Gastroesophageal sphincter (tissue), 3 donors: ENCODE measurements at regions not wholly inside any gene's neighbourhood (a gene's known extent, or its start where the extent isn't known, plus 50 kb on each side); places are given as distances from the start of the nearest gene placed in this dataset.

Experiments used
- POLR2A ChIP-seq, 2 donors: fragments of 450-650 bp; IDR thresholded peaks; one replicate each; pipeline ENCODE4 v1.6.1; 2017; ENCODE audit warnings: antibody characterized with exemption in 2 of 2, mild to moderate bottlenecking in 2 of 2, moderate library complexity in 1 of 2
- TF ChIP-seq, protein P1 (sequence below), 4 experiments: fragments of 200-600 bp in 2 of 4; fragments of 450-650 bp in 2 of 4; sonication (generic) in 1 of 4; IDR thresholded peaks; one replicate each; pipeline ENCODE4 v1.5.1; 2017 to 2019; ENCODE audit warnings: antibody characterized with exemption in 4 of 4, mild to moderate bottlenecking in 2 of 4, moderate library complexity in 2 of 4

DNA sequence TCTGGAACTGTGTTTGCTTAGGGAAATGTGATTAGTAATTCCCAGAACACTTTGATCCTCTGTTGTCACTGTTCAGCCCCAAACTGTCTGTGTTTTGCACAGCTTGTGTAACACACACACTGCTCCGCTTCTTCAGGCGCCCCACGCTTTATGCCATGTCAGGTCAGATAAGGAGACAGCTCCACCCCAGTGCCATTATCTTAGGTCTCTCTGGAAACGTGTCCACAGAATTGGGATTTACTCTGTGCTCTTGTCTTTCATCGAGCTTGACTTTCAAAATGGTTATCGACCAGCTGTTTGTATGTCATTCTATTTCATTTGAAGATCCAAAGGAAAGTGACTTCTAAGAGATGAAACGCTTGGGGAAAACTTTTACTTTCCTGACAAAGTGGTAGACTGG is 106.4 kb upstream of the SSTR4 start:
- TF ChIP-seq, protein P1, sequence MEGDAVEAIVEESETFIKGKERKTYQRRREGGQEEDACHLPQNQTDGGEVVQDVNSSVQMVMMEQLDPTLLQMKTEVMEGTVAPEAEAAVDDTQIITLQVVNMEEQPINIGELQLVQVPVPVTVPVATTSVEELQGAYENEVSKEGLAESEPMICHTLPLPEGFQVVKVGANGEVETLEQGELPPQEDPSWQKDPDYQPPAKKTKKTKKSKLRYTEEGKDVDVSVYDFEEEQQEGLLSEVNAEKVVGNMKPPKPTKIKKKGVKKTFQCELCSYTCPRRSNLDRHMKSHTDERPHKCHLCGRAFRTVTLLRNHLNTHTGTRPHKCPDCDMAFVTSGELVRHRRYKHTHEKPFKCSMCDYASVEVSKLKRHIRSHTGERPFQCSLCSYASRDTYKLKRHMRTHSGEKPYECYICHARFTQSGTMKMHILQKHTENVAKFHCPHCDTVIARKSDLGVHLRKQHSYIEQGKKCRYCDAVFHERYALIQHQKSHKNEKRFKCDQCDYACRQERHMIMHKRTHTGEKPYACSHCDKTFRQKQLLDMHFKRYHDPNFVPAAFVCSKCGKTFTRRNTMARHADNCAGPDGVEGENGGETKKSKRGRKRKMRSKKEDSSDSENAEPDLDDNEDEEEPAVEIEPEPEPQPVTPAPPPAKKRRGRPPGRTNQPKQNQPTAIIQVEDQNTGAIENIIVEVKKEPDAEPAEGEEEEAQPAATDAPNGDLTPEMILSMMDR (IDR thresholded peaks at IDR 0.05), result no peak
- TF ChIP-seq POLR2A (IDR thresholded peaks at IDR 0.05), result no peak
